HUES48 (cell line): ENCODE measurements at regions not wholly inside any gene's neighbourhood (a gene's known extent, or its start where the extent isn't known, plus 50 kb on each side); places are given as distances from the start of the nearest gene placed in this dataset.

ENCODE experiments used
- H3K27ac ChIP-seq: one replicate; pipeline ENCODE4 v1.7.0; 2013; ENCODE audit warnings: low read depth, low read length, inconsistent platforms
- H3K27me3 ChIP-seq: 2 replicates; pipeline ENCODE4 v1.6.1; 2013; ENCODE audit warnings: mild to moderate bottlenecking, low read length; ENCODE audit not compliant: control insufficient read depth, insufficient read depth
- H3K36me3 ChIP-seq: 2 replicates; pipeline ENCODE4 v1.6.1; 2013; ENCODE audit warnings: low read length; ENCODE audit not compliant: control insufficient read depth, insufficient read depth
- H3K4me1 ChIP-seq: 2 replicates; pipeline ENCODE4 v1.6.1; 2013; ENCODE audit warnings: mild to moderate bottlenecking, low read length; ENCODE audit not compliant: control insufficient read depth, insufficient read depth
- H3K4me3 ChIP-seq: 2 replicates; pipeline ENCODE4 v1.5.1; 2013; ENCODE audit warnings: mild to moderate bottlenecking, low read depth, low read length
- H3K9ac ChIP-seq: 2 replicates; pipeline ENCODE4 v1.6.1; 2013; ENCODE audit warnings: mild to moderate bottlenecking, low read depth, low read length, moderate library complexity
- H3K9me3 ChIP-seq: 2 replicates; pipeline ENCODE4 v1.6.1; 2013; ENCODE audit warnings: low read length; ENCODE audit not compliant: control insufficient read depth, insufficient read depth

GRCh38 chr12:118821386-118821925 is 159.9 kb upstream of the SRRM4 start:
- H3K9me3 ChIP-seq = no peaks in the 10 kb centered on the region
- no peaks in the 10 kb centered on the region for H3K27me3 ChIP-seq
- H3K9ac ChIP-seq = no peak overlapping the region
- no peak overlapping the region for H3K4me3 ChIP-seq
- H3K27ac ChIP-seq = no peak overlapping the region
- H3K36me3 ChIP-seq = no peaks in the 10 kb centered on the region
- H3K4me1 ChIP-seq = no peaks in the 10 kb centered on the region

GRCh38 chr12:118822512-118822911 is 158.8 kb upstream of the SRRM4 start:
- Histone ChIP-seq H3K27ac (no peak overlapping the region), H3K27me3 (no peaks in the 10 kb centered on the region), H3K9me3 (no peaks in the 10 kb centered on the region), H3K4me3 (no peak overlapping the region), H3K9ac (no peak overlapping the region), H3K36me3 (no peaks in the 10 kb centered on the region), H3K4me1 (no peaks in the 10 kb centered on the region)

- H3K36me3 ChIP-seq = no peaks in the 10 kb centered on the region
- H3K9ac ChIP-seq = no peak overlapping the region
- no peak overlapping the region for H3K27ac ChIP-seq
- no peaks in the 10 kb centered on the region for H3K27me3 ChIP-seq
- H3K4me1 ChIP-seq = no peaks in the 10 kb centered on the region
- H3K4me3 ChIP-seq = no peak overlapping the region
- H3K9me3 ChIP-seq = no peaks in the 10 kb centered on the region
Observed at GRCh38 chr12:118827047-118827446, 154.3 kb upstream of the SRRM4 start.

- Histone ChIP-seq H3K36me3 (no peaks in the 10 kb centered on the region), H3K27ac (no peak overlapping the region), H3K9me3 (no peaks in the 10 kb centered on the region), H3K4me3 (no peak overlapping the region), H3K27me3 (no peaks in the 10 kb centered on the region), H3K9ac (no peak overlapping the region), H3K4me1 (no peaks in the 10 kb centered on the region)
Observed at GRCh38 chr12:118827606-118828005, 153.7 kb upstream of the SRRM4 start.

- Histone ChIP-seq H3K27me3 (no peaks in the 10 kb centered on the region), H3K27ac (no peak overlapping the region), H3K9ac (no peak overlapping the region), H3K4me1 (no peaks in the 10 kb centered on the region), H3K4me3 (no peak overlapping the region), H3K36me3 (no peaks in the 10 kb centered on the region), H3K9me3 (no peaks in the 10 kb centered on the region)
Observed at GRCh38 chr12:118830296-118830695, 151.0 kb upstream of the SRRM4 start.

- H3K36me3 ChIP-seq = no peaks in the 10 kb centered on the region
- H3K9ac ChIP-seq = no peak overlapping the region
- H3K4me3 ChIP-seq = no peak overlapping the region
- no peaks in the 10 kb centered on the region for H3K4me1 ChIP-seq
- no peak overlapping the region for H3K27ac ChIP-seq
- no peaks in the 10 kb centered on the region for H3K9me3 ChIP-seq
- H3K27me3 ChIP-seq = no peaks in the 10 kb centered on the region
Observed at GRCh38 chr12:118835926-118836325, 145.4 kb upstream of the SRRM4 start.

- no peaks in the 10 kb centered on the region for H3K9me3 ChIP-seq
- H3K27ac ChIP-seq = no peak overlapping the region
- no peak overlapping the region for H3K4me3 ChIP-seq
- no peak overlapping the region for H3K9ac ChIP-seq
- no peaks in the 10 kb centered on the region for H3K36me3 ChIP-seq
- no peaks in the 10 kb centered on the region for H3K27me3 ChIP-seq
- no peaks in the 10 kb centered on the region for H3K4me1 ChIP-seq
Observed at GRCh38 chr12:118840399-118840798, 140.9 kb upstream of the SRRM4 start.

- Histone ChIP-seq H3K4me1 (no peaks in the 10 kb centered on the region), H3K27ac (no peak overlapping the region), H3K9ac (no peak overlapping the region), H3K27me3 (no peaks in the 10 kb centered on the region), H3K4me3 (no peak overlapping the region), H3K9me3 (no peaks in the 10 kb centered on the region), H3K36me3 (no peaks in the 10 kb centered on the region)
Observed at GRCh38 chr12:118840878-118841277, 140.5 kb upstream of the SRRM4 start.

GRCh38 chr12:118841588-118841987 is 139.8 kb upstream of the SRRM4 start:
- H3K27ac ChIP-seq = no peak overlapping the region
- H3K4me1 ChIP-seq = no peaks in the 10 kb centered on the region
- no peaks in the 10 kb centered on the region for H3K9me3 ChIP-seq
- no peaks in the 10 kb centered on the region for H3K27me3 ChIP-seq
- H3K36me3 ChIP-seq = no peaks in the 10 kb centered on the region
- H3K9ac ChIP-seq = no peak overlapping the region
- no peak overlapping the region for H3K4me3 ChIP-seq

- Histone ChIP-seq H3K4me1 (no peaks in the 10 kb centered on the region), H3K4me3 (no peak overlapping the region), H3K27ac (no peak overlapping the region), H3K9ac (no peak overlapping the region), H3K36me3 (no peaks in the 10 kb centered on the region), H3K27me3 (no peaks in the 10 kb centered on the region), H3K9me3 (no peaks in the 10 kb centered on the region)
Observed at GRCh38 chr12:118842866-118843265, 138.5 kb upstream of the SRRM4 start.

GRCh38 chr12:118846416-118846815 is 134.9 kb upstream of the SRRM4 start:
- Histone ChIP-seq H3K4me1 (no peaks in the 10 kb centered on the region), H3K9ac (no peak overlapping the region), H3K27ac (no peak overlapping the region), H3K36me3 (no peaks in the 10 kb centered on the region), H3K4me3 (no peak overlapping the region), H3K27me3 (no peaks in the 10 kb centered on the region), H3K9me3 (no peaks in the 10 kb centered on the region)
